Thyroid gland (tissue), 4 donors: ENCODE measurements at regions not wholly inside any gene's neighbourhood (a gene's known extent, or its start where the extent isn't known, plus 50 kb on each side); places are given as distances from the start of the nearest gene placed in this dataset.
"Not testable (repeated sequence)": the region's sequence is repeated elsewhere in the genome, so short reads cannot be mapped to it uniquely, and the experiment has no call there.

Experiments used
- POLR2A ChIP-seq, 2 donors: fragments of 450-650 bp; IDR thresholded peaks; one replicate each; pipeline ENCODE4 v1.6.1; 2017; ENCODE audit warnings: antibody characterized with exemption in 2 of 2, mild to moderate bottlenecking in 2 of 2, moderate library complexity in 1 of 2
- TF ChIP-seq, protein P1 (sequence below), 6 experiments: fragments of 200-600 bp in 3 of 6; fragments of 450-650 bp in 3 of 6; sonication (generic) in 3 of 6; IDR thresholded peaks; one replicate each; pipeline ENCODE4 v1.5.1; 2016 to 2019; ENCODE audit warnings: antibody characterized with exemption in 6 of 6, mild to moderate bottlenecking in 2 of 6, inconsistent platforms in 1 of 6, moderate library complexity in 1 of 6

DNA sequence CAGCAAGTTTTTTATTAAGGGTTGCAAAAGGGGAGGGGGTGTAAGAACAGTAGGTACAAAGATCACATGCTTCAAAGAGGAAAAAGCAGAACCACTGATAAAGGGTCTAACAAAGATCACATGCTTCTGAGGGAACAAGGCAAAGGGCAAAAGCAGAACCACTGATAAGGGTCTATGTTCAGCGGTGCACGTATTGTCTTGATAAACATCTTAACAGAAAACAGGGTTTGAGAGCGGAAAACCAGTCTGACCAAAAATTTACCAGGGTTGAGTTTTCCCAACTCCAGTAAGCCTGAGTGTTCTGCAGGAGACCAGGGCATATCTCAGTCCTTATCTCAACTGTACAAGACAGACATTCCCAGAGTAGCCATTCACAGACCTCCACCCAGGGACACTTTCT lies 96.9 kb upstream of the WDR1 start:
- TF ChIP-seq, protein P1, sequence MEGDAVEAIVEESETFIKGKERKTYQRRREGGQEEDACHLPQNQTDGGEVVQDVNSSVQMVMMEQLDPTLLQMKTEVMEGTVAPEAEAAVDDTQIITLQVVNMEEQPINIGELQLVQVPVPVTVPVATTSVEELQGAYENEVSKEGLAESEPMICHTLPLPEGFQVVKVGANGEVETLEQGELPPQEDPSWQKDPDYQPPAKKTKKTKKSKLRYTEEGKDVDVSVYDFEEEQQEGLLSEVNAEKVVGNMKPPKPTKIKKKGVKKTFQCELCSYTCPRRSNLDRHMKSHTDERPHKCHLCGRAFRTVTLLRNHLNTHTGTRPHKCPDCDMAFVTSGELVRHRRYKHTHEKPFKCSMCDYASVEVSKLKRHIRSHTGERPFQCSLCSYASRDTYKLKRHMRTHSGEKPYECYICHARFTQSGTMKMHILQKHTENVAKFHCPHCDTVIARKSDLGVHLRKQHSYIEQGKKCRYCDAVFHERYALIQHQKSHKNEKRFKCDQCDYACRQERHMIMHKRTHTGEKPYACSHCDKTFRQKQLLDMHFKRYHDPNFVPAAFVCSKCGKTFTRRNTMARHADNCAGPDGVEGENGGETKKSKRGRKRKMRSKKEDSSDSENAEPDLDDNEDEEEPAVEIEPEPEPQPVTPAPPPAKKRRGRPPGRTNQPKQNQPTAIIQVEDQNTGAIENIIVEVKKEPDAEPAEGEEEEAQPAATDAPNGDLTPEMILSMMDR (IDR thresholded peaks at IDR 0.05), result not testable (repeated sequence)
- not testable (repeated sequence) for TF ChIP-seq POLR2A (IDR thresholded peaks at IDR 0.05)
